MM.1S (cell line): ENCODE measurements at regions not wholly inside any gene's neighbourhood (a gene's known extent, or its start where the extent isn't known, plus 50 kb on each side); places are given as distances from the start of the nearest gene placed in this dataset.

ENCODE experiments used
- DNase-seq: peaks from one replicate; pipeline ENCODE4 v3.0.0-alpha.2; 2015
- H2AFZ ChIP-seq: fragments of 300-600 bp; sonication (generic); 2 replicates; pipeline ENCODE4 v1.6.0; 2016; ENCODE audit warnings: antibody characterized with exemption, low read length
- H3F3A ChIP-seq: fragments of 300-600 bp; sonication (generic); 2 replicates; pipeline ENCODE4 v1.6.1; 2016; ENCODE audit warnings: mild to moderate bottlenecking, antibody characterized with exemption, low read length, moderate library complexity, mixed read lengths; ENCODE audit not compliant: insufficient read depth
- H3K27ac ChIP-seq: fragments of 300-600 bp; sonication (generic); 2 replicates; pipeline ENCODE4 v1.5.1; 2016; ENCODE audit warnings: mild to moderate bottlenecking, low read length
- H3K27me3 ChIP-seq: fragments of 300-600 bp; sonication (generic); replicated peaks from 2 replicates; pipeline ENCODE4 v1.6.0; 2016; ENCODE audit warnings: low read length; ENCODE audit not compliant: insufficient read depth
- H3K36me3 ChIP-seq: fragments of 300-600 bp; sonication (generic); replicated peaks from 2 replicates; pipeline ENCODE4 v1.6.1; 2016; ENCODE audit warnings: mild to moderate bottlenecking, low read length, mixed read lengths; ENCODE audit not compliant: insufficient read depth
- H3K4me1 ChIP-seq: fragments of 300-600 bp; sonication (generic); 2 replicates; pipeline ENCODE4 v1.6.1; 2016; ENCODE audit warnings: low read length, mixed read lengths
- H3K4me2 ChIP-seq: fragments of 300-600 bp; sonication (generic); 2 replicates; pipeline ENCODE4 v1.6.0; 2016; ENCODE audit warnings: low read depth, low read length
- H3K4me3 ChIP-seq: fragments of 300-600 bp; sonication (generic); 2 replicates; pipeline ENCODE4 v1.5.1; 2016; ENCODE audit warnings: low read length, mixed read lengths
- H3K79me2 ChIP-seq: fragments of 300-600 bp; sonication (generic); 2 replicates; pipeline ENCODE4 v1.6.1; 2016; ENCODE audit warnings: mixed run types, low read length, mixed read lengths
- H3K9ac ChIP-seq: fragments of 300-600 bp; sonication (generic); 2 replicates; pipeline ENCODE4 v1.6.1; 2016; ENCODE audit warnings: low read length, mixed read lengths
- H3K9me2 ChIP-seq: fragments of 300-600 bp; sonication (generic); replicated peaks from 2 replicates; pipeline ENCODE4 v1.6.1; 2016; ENCODE audit warnings: mild to moderate bottlenecking, low read length, mixed read lengths; ENCODE audit not compliant: insufficient read depth
- H3K9me3 ChIP-seq: fragments of 300-600 bp; sonication (generic); replicated peaks from 2 replicates; pipeline ENCODE4 v1.6.1; 2016; ENCODE audit warnings: mild to moderate bottlenecking, low read length, mixed read lengths; ENCODE audit not compliant: insufficient read depth
- H4K20me1 ChIP-seq: fragments of 300-600 bp; sonication (generic); 2 replicates; pipeline ENCODE4 v1.6.1; 2016; ENCODE audit warnings: mild to moderate bottlenecking, low read length, moderate library complexity, mixed read lengths; ENCODE audit not compliant: insufficient read depth
- CTCF ChIP-seq: fragments of 300-600 bp; sonication (generic); IDR thresholded peaks from 2 replicates; pipeline ENCODE4 v1.5.1; 2016; ENCODE audit warnings: antibody characterized with exemption, low read length, mixed read lengths
- EZH2 ChIP-seq: fragments of 300-600 bp; sonication (generic); optimal IDR thresholded peaks from 2 replicates; pipeline ENCODE3; 2017; ENCODE audit warnings: low read depth, mild to moderate bottlenecking, antibody characterized with exemption, low read length, mixed read lengths
- EZH2phosphoT487 ChIP-seq: fragments of 300-600 bp; sonication (generic); IDR thresholded peaks from 2 replicates; pipeline ENCODE4 v1.6.1; 2018; ENCODE audit warnings: antibody characterized with exemption, low read length

DNA sequence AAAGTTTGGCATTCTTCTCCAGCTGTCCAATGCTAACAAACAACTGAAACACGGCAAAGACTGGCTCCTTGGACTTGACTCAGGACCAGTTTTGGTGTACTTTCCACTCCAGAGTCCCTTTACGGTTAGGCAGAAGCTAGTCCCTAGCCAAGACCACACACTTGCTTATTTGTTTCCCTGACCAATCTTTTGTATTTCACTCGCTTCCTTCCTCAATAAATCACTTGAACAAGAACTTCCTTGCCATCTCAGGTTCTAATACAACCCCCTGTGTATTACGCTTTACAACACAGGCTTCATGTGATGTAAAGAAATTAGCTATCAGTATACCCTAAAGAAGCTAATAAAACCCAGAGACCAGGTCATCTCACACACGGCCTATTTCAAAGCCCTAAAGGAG lies 947.5 kb upstream of the CTNND2 start:
- Histone ChIP-seq H3K4me2 (no peak overlapping the region), H3K79me2 (no peaks in the 10 kb centered on the region), H3K9ac (no peak overlapping the region), H3K27me3 (no peaks in the 10 kb centered on the region), H3K4me3 (no peak overlapping the region), H3K9me2 (no peaks in the 10 kb centered on the region), H4K20me1 (no peaks in the 10 kb centered on the region), H3K36me3 (no peaks in the 10 kb centered on the region), H2AFZ (no peak overlapping the region), H3K4me1 (no peaks in the 10 kb centered on the region), H3F3A (no peaks in the 10 kb centered on the region), H3K9me3 (no peaks in the 10 kb centered on the region), H3K27ac (no peak overlapping the region)
- no peak for DNase-seq
- no peak for TF ChIP-seq CTCF
- no peak for TF ChIP-seq EZH2phosphoT487
- TF ChIP-seq EZH2, result no peak

DNA sequence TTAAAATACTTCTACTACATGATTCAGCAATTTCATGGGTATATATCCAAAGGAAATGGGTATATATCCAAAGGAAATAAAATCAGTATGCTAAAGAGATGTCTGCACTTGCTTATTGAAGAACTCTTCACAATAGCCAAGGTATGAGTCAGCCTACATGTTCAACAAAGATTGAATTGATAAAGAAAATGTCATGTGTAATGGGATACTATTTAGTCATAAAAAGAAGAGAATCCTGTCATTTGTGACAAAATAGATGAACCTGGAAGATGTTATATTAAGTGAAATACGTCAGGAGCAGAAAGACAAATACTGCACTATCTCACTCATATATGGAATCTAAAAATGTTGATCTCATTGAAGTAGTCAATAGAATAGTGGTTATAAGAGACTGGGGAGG lies 944.5 kb upstream of the CTNND2 start:
- Histone ChIP-seq H3K36me3 (no peaks in the 10 kb centered on the region), H3K4me3 (no peak overlapping the region), H2AFZ (no peak overlapping the region), H3K79me2 (no peaks in the 10 kb centered on the region), H3K9me3 (no peaks in the 10 kb centered on the region), H3K4me2 (no peak overlapping the region), H3F3A (no peaks in the 10 kb centered on the region), H3K9ac (no peak overlapping the region), H4K20me1 (no peaks in the 10 kb centered on the region), H3K27ac (no peak overlapping the region), H3K27me3 (no peaks in the 10 kb centered on the region), H3K4me1 (no peaks in the 10 kb centered on the region; the same call in 1 of the 2 replicates), H3K9me2 (no peaks in the 10 kb centered on the region)
- DNase-seq, result no peak
- TF ChIP-seq EZH2phosphoT487 (no peak), EZH2 (no peak), CTCF (no peak)

DNA sequence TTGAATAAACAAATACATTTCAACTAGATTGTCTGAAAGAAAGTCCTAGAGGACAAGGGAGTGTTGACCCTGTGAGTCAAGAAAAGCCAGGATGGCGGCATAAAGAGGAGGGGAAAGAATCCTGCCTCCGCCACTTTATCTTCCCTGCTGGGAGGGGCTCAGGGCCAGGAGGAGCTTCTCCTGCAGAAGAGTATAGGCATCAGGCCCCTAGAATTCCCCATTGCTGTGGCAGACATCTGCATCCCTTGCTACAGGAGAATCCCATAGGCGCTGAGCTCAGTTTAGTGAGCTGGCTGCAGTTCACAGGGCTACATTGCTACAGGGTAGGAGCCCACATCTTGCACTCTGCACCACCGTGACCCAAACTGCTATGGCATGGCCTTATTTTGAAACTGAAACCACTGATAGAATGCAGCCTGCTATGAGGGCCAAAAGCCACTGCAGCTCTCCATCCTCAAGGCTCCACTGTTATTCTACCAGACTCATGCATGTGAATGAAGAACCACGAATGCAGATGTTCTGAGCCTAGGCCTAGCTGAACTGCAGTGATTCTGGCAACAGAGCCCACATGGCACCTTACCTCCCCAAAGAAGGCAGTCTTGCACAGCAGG lies 941.4 kb upstream of the CTNND2 start:
- H3K9me2 ChIP-seq, result no peaks in the 10 kb centered on the region
- H3K4me3 ChIP-seq, result no peak overlapping the region
- H3K4me1 ChIP-seq, result no peaks in the 10 kb centered on the region; the same call in 1 of the 2 replicates
- no peaks in the 10 kb centered on the region for H3K36me3 ChIP-seq
- H3K27me3 ChIP-seq, result no peaks in the 10 kb centered on the region
- no peaks in the 10 kb centered on the region for H3F3A ChIP-seq
- TF ChIP-seq EZH2phosphoT487 (no peak), CTCF (no peak), EZH2 (no peak)
- no peak overlapping the region for H3K4me2 ChIP-seq
- H3K27ac ChIP-seq, result no peak overlapping the region
- no peaks in the 10 kb centered on the region for H3K9me3 ChIP-seq
- H3K9ac ChIP-seq, result no peak overlapping the region
- H4K20me1 ChIP-seq, result no peaks in the 10 kb centered on the region
- H3K79me2 ChIP-seq, result no peaks in the 10 kb centered on the region
- peak; percentile 56 for DNase-seq
- peak overlapping the region; percentile 30 for H2AFZ ChIP-seq
